GM12892 (cell line): ENCODE measurements at regions not wholly inside any gene's neighbourhood (a gene's known extent, or its start where the extent isn't known, plus 50 kb on each side); places are given as distances from the start of the nearest gene placed in this dataset.

Experiments used
- POLR2A ChIP-seq: IDR thresholded peaks from 2 replicates; pipeline ENCODE4 v1.6.1; 2011; ENCODE audit warnings: low read depth, low read length, control low read depth
- POLR2AphosphoS5 ChIP-seq: IDR thresholded peaks from 2 replicates; pipeline ENCODE4 v1.6.1; 2011; ENCODE audit warnings: low read depth, low read length, control low read depth
- TAF1 ChIP-seq: IDR thresholded peaks from 2 replicates; pipeline ENCODE4 v1.6.1; 2011; ENCODE audit warnings: low read depth, mild to moderate bottlenecking, control low read depth, low read length, borderline replicate concordance

DNA sequence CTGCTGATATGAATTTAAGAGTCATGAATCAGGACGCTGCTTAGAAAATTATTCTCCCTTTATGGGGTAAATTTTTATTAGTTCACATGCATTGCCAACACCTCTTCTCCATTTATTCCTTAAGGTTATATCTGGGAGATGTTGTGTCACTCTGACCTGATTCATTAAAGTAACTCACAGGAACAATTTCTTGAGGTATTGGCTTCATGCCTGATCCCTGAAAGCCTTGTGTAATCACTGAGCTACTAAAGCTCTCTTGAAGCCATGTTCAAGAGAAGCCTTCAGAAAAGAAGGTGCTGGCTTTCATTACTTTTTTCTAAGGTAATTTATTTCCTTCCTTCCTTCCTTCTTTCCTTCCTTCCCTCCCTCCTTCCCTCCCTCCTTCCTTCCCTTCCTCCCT, 420.6 kb downstream of the RAB38 start:
- TF ChIP-seq POLR2A = no peak
- no peak for TF ChIP-seq POLR2AphosphoS5
- no peak for TF ChIP-seq TAF1
